Liver (tissue), 8 donors: ENCODE measurements at regions not wholly inside any gene's neighbourhood (a gene's known extent, or its start where the extent isn't known, plus 50 kb on each side); places are given as distances from the start of the nearest gene placed in this dataset.

Source experiments
- DNase-seq: peaks from one replicate; pipeline ENCODE4 v3.0.0-alpha.2; 2017; ENCODE audit warnings: low spot score
- H3K27ac ChIP-seq, 2 donors: one replicate each; pipeline ENCODE4 v1.7.0; 2013; ENCODE audit warnings: inconsistent platforms in 2 of 2, low read length in 2 of 2, control low read depth in 1 of 2, low read depth in 1 of 2, mild to moderate bottlenecking in 1 of 2
- H3K27me3 ChIP-seq, 4 donors: one replicate each; pipeline versions ENCODE4 v1.6.1 to v1.7.0; 2013; ENCODE audit warnings: low read length in 3 of 4, inconsistent platforms in 1 of 4, mild to moderate bottlenecking in 1 of 4, moderate library complexity in 1 of 4; ENCODE audit not compliant: control insufficient read depth in 4 of 4, insufficient read depth in 4 of 4
- H3K36me3 ChIP-seq, 4 donors: one replicate each; pipeline versions ENCODE4 v1.6.1 to v1.7.0; 2013; ENCODE audit warnings: low read length in 3 of 4, mild to moderate bottlenecking in 3 of 4, low read depth in 1 of 4, moderate library complexity in 1 of 4; ENCODE audit not compliant: control insufficient read depth in 4 of 4, insufficient read depth in 3 of 4
- H3K4me1 ChIP-seq, 4 donors: one replicate each; pipeline versions ENCODE4 v1.6.1 to v1.7.0; 2013; ENCODE audit warnings: low read length in 3 of 4, mild to moderate bottlenecking in 3 of 4, moderate library complexity in 1 of 4; ENCODE audit not compliant: control insufficient read depth in 4 of 4, insufficient read depth in 4 of 4
- H3K4me3 ChIP-seq, 3 donors: one replicate each; pipeline versions ENCODE4 v1.6.1 to v1.7.0; 2013; ENCODE audit warnings: low read length in 3 of 3, control low read depth in 1 of 3, low read depth in 1 of 3, mild to moderate bottlenecking in 1 of 3
- H3K9ac ChIP-seq, 2 donors: one replicate each; pipeline ENCODE4 v1.7.0; 2013; ENCODE audit warnings: low read length in 2 of 2, mild to moderate bottlenecking in 2 of 2, moderate library complexity in 2 of 2, control low read depth in 1 of 2, low read depth in 1 of 2
- H3K9me3 ChIP-seq, 4 donors: one replicate each; pipeline versions ENCODE4 v1.6.1 to v1.7.0; 2013; ENCODE audit warnings: low read length in 3 of 4; ENCODE audit not compliant: control insufficient read depth in 4 of 4
- ATF3 ChIP-seq: IDR thresholded peaks from 2 replicates; pipeline ENCODE4 v1.6.1; 2016; ENCODE audit warnings: antibody characterized with exemption
- EGR1 ChIP-seq, 2 donors: IDR thresholded peaks; 2 replicates each; pipeline ENCODE4 v1.6.1; 2016 to 2018; ENCODE audit warnings: antibody characterized with exemption in 2 of 2, low read depth in 2 of 2
- FOXA1 ChIP-seq: IDR thresholded peaks from 2 replicates; pipeline ENCODE4 v1.6.1; 2016; ENCODE audit warnings: antibody characterized with exemption
- FOXA2 ChIP-seq: IDR thresholded peaks from 2 replicates; pipeline ENCODE4 v1.6.1; 2016; ENCODE audit warnings: antibody characterized with exemption
- GABPA ChIP-seq, 2 donors: IDR thresholded peaks in 1 of 2; conservative IDR thresholded peaks in 1 of 2; 2 replicates each; pipeline ENCODE4 v1.6.1; 2016; ENCODE audit warnings: antibody characterized with exemption in 2 of 2, mild to moderate bottlenecking in 1 of 2, moderate library complexity in 1 of 2
- HNF4G ChIP-seq: IDR thresholded peaks from 2 replicates; pipeline ENCODE4 v1.6.1; 2016; ENCODE audit warnings: antibody characterized with exemption
- JUND ChIP-seq, 2 donors: IDR thresholded peaks; 2 replicates each; pipeline ENCODE4 v1.6.1; 2016; ENCODE audit warnings: antibody characterized with exemption in 2 of 2
- NR2F2 ChIP-seq: IDR thresholded peaks from 2 replicates; pipeline ENCODE4 v1.6.1; 2016; ENCODE audit warnings: antibody characterized with exemption
- RAD21 ChIP-seq, 2 donors: IDR thresholded peaks; 2 replicates each; pipeline ENCODE4 v1.6.1; 2016; ENCODE audit warnings: antibody characterized with exemption in 2 of 2, mild to moderate bottlenecking in 2 of 2
- RXRA ChIP-seq, 2 donors: IDR thresholded peaks; 2 replicates each; pipeline ENCODE4 v1.6.1; 2017 to 2018; ENCODE audit warnings: antibody characterized with exemption in 2 of 2, mild to moderate bottlenecking in 1 of 2
- SP1 ChIP-seq: IDR thresholded peaks from 2 replicates; pipeline ENCODE4 v1.6.1; 2018; ENCODE audit warnings: antibody characterized with exemption, mild to moderate bottlenecking
- TAF1 ChIP-seq: conservative IDR thresholded peaks from 2 replicates; pipeline ENCODE4 v1.6.1; 2016; ENCODE audit warnings: antibody characterized with exemption, mild to moderate bottlenecking
- YY1 ChIP-seq: IDR thresholded peaks from 2 replicates; pipeline ENCODE4 v1.6.1; 2016; ENCODE audit warnings: antibody characterized with exemption, mild to moderate bottlenecking
- ZBTB33 ChIP-seq: IDR thresholded peaks from 2 replicates; pipeline ENCODE4 v1.6.1; 2016; ENCODE audit warnings: antibody characterized with exemption
- whole genome bisulfite sequencing: extraction: QIAGEN DNeasy Blood & Tissue Kit; methylation state at CpG from one replicate; pipeline ENCODE4 v1.1.7; 2013; 5-methylcytosine and 5-hydroxymethylcytosine counted together
- TF ChIP-seq, protein P1 (sequence below): IDR thresholded peaks from 2 replicates; pipeline ENCODE4 v1.6.1; 2016; ENCODE audit warnings: antibody characterized with exemption, mild to moderate bottlenecking
- TF ChIP-seq, protein P2 (sequence below): fragments of 150-350 bp; IDR thresholded peaks from 2 replicates; pipeline ENCODE4 v1.5.1; 2017; ENCODE audit warnings: improper control_type of control experiment, low read depth, low read length; ENCODE audit not compliant: missing input control
- donor health status: healthy.
- donor health status: healthy.
- donor health status: healthy.
- donor health status: healthy.
- donor health status: healthy.

DNA sequence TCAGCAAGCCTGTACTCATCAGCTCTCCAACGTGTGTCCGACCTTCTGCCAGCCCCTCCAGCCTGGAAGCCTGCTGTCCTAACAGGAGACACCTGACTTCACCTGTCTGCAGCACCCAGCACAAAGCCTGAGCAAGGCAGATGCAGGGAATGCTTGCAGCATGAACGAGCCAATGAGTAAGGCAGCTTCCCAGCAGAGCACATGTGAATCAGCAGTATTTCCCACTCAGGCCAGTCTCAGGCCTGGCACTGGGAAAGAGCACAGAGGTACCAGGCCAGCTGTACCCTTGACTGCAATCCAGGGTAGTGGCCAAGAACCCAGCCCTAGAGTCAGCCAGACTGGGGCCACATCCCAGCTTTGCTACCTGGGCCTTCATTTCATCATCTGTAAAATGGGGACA, 120.8 kb downstream of the MAFB start:
- 91% methylated on average over 3 of the region's 3 CpGs for WGBS

DNA sequence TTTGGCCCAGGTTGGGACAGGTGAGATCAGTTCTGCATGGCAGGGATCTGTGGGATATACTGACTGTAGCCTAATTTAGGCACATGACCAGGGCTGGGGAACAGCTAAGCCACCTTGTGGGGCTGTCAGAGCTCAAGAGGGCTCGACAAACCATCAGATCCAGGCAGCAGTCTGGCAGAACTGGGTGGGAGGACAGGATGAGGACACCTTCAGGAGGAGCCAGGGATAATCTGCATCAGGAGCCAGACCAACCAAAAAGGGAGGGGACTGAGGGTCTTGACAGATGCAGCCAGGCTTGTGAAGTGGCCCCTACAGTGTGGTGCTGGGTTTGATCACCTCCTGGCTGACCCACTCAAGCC, 123.4 kb downstream of the MAFB start:
- no peak overlapping the region for H3K4me3 ChIP-seq
- 94% methylated on average over 1 of the region's 1 CpG for WGBS
- no peaks in the 10 kb centered on the region for H3K27me3 ChIP-seq
- no peaks in the 10 kb centered on the region for H3K4me1 ChIP-seq
- no peak for DNase-seq
- no peak for TF ChIP-seq ZBTB33
- TF ChIP-seq RXRA (IDR thresholded peaks at IDR 0.05) = no peak
- no peak for TF ChIP-seq TAF1
- TF ChIP-seq, protein P1, sequence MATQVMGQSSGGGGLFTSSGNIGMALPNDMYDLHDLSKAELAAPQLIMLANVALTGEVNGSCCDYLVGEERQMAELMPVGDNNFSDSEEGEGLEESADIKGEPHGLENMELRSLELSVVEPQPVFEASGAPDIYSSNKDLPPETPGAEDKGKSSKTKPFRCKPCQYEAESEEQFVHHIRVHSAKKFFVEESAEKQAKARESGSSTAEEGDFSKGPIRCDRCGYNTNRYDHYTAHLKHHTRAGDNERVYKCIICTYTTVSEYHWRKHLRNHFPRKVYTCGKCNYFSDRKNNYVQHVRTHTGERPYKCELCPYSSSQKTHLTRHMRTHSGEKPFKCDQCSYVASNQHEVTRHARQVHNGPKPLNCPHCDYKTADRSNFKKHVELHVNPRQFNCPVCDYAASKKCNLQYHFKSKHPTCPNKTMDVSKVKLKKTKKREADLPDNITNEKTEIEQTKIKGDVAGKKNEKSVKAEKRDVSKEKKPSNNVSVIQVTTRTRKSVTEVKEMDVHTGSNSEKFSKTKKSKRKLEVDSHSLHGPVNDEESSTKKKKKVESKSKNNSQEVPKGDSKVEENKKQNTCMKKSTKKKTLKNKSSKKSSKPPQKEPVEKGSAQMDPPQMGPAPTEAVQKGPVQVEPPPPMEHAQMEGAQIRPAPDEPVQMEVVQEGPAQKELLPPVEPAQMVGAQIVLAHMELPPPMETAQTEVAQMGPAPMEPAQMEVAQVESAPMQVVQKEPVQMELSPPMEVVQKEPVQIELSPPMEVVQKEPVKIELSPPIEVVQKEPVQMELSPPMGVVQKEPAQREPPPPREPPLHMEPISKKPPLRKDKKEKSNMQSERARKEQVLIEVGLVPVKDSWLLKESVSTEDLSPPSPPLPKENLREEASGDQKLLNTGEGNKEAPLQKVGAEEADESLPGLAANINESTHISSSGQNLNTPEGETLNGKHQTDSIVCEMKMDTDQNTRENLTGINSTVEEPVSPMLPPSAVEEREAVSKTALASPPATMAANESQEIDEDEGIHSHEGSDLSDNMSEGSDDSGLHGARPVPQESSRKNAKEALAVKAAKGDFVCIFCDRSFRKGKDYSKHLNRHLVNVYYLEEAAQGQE = no peak
- TF ChIP-seq EGR1 (IDR thresholded peaks at IDR 0.05; ENCODE audit: low read depth in 2 of 2) = no peak
- TF ChIP-seq, protein P2, sequence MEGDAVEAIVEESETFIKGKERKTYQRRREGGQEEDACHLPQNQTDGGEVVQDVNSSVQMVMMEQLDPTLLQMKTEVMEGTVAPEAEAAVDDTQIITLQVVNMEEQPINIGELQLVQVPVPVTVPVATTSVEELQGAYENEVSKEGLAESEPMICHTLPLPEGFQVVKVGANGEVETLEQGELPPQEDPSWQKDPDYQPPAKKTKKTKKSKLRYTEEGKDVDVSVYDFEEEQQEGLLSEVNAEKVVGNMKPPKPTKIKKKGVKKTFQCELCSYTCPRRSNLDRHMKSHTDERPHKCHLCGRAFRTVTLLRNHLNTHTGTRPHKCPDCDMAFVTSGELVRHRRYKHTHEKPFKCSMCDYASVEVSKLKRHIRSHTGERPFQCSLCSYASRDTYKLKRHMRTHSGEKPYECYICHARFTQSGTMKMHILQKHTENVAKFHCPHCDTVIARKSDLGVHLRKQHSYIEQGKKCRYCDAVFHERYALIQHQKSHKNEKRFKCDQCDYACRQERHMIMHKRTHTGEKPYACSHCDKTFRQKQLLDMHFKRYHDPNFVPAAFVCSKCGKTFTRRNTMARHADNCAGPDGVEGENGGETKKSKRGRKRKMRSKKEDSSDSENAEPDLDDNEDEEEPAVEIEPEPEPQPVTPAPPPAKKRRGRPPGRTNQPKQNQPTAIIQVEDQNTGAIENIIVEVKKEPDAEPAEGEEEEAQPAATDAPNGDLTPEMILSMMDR = no peak
- TF ChIP-seq HNF4G = no peak
- no peak for TF ChIP-seq FOXA2
- TF ChIP-seq RAD21 (IDR thresholded peaks at IDR 0.05) = no peak
- TF ChIP-seq YY1 = no peak
- no peak for TF ChIP-seq FOXA1
- TF ChIP-seq SP1 = no peak
- no peak overlapping the region for H3K27ac ChIP-seq
- no peak overlapping the region for H3K9ac ChIP-seq
- H3K36me3 ChIP-seq = no peaks in the 10 kb centered on the region
- H3K9me3 ChIP-seq = no peaks in the 10 kb centered on the region

More for the DNA sequence above, 120.8 kb downstream of the MAFB start:
- no peaks in the 10 kb centered on the region for H3K27me3 ChIP-seq
- peaks cover 4 to 15% (median 12%) of the 10 kb centered on the region in 4 donors for H3K4me1 ChIP-seq
- TF ChIP-seq TAF1 = no peak
- no peak for TF ChIP-seq FOXA2
- TF ChIP-seq YY1 = no peak
- no peak for TF ChIP-seq HNF4G
- TF ChIP-seq NR2F2 = no peak
- TF ChIP-seq EGR1 (IDR thresholded peaks at IDR 0.05; ENCODE audit: low read depth in 2 of 2) = no peak
- no peak for TF ChIP-seq RAD21 (IDR thresholded peaks at IDR 0.05)
- TF ChIP-seq, protein P2 = no peak
- TF ChIP-seq GABPA (IDR thresholded peaks at IDR 0.05 in 1 of 2, conservative IDR thresholded peaks at IDR 0.05 in 1 of 2) = no peak
- no peak for TF ChIP-seq JUND (IDR thresholded peaks at IDR 0.05)
- no peak for TF ChIP-seq ZBTB33
- TF ChIP-seq FOXA1 = no peak
- TF ChIP-seq RXRA (IDR thresholded peaks at IDR 0.05) = no peak
- TF ChIP-seq SP1 = no peak
- TF ChIP-seq ATF3 = no peak
- no peaks in the 10 kb centered on the region for H3K36me3 ChIP-seq
- no peak overlapping the region for H3K27ac ChIP-seq
- H3K9me3 ChIP-seq = no peaks in the 10 kb centered on the region
- H3K4me3 ChIP-seq = no peak overlapping the region
- DNase-seq = no peak
- H3K9ac ChIP-seq = no peak overlapping the region
